HepG2 (cell line): ENCODE measurements at regions not wholly inside any gene's neighbourhood (a gene's known extent, or its start where the extent isn't known, plus 50 kb on each side); places are given as distances from the start of the nearest gene placed in this dataset.

ENCODE experiments used
- AHR ChIP-seq: IDR thresholded peaks from 2 replicates; pipeline ENCODE4 v1.6.1; 2018; ENCODE audit warnings: missing genetic modification reagents, missing compliant biosample characterization
- ARID4A ChIP-seq: sonication (generic); formaldehyde crosslinking; IDR thresholded peaks from 2 replicates; pipeline ENCODE4 v1.5.0; 2020; ENCODE audit warnings: mild to moderate bottlenecking, missing genetic modification reagents, borderline replicate concordance
- CENPT ChIP-seq: sonication (generic); formaldehyde crosslinking; IDR thresholded peaks from 2 replicates; pipeline ENCODE4 v1.8.0; 2022; ENCODE audit warnings: low read depth, mild to moderate bottlenecking, moderate library complexity, missing genetic modification reagents
- CREM ChIP-seq, 2 experiments: sonication (generic) in 1 of 2; formaldehyde crosslinking in 1 of 2; IDR thresholded peaks; 2 replicates each; pipeline versions ENCODE4 v1.4.0 to v1.6.1; 2016 to 2020; ENCODE audit warnings: antibody characterized with exemption in 1 of 2, mild to moderate bottlenecking in 1 of 2, missing genetic modification reagents in 1 of 2
- EHMT2 ChIP-seq: fragments of 200-600 bp; sonication (generic); IDR thresholded peaks from 2 replicates; pipeline ENCODE4 v1.7.0; 2017; ENCODE audit warnings: antibody characterized with exemption, low read depth, low read length, borderline replicate concordance
- ELK4 ChIP-seq: sonication (generic); formaldehyde crosslinking; IDR thresholded peaks from 2 replicates; pipeline ENCODE4 v1.9.0; 2021; ENCODE audit warnings: missing genetic modification reagents, borderline replicate concordance
- KLF12 ChIP-seq: sonication (generic); formaldehyde crosslinking; IDR thresholded peaks from 2 replicates; pipeline ENCODE4 v1.4.0; 2020; ENCODE audit warnings: missing genetic modification reagents, borderline replicate concordance
- MBD4 ChIP-seq: IDR thresholded peaks from 2 replicates; pipeline ENCODE4 v1.6.1; 2012; ENCODE audit warnings: low read length, inconsistent platforms, borderline replicate concordance
- RXRB ChIP-seq: IDR thresholded peaks from 2 replicates; pipeline ENCODE4 v1.6.1; 2016; ENCODE audit warnings: borderline replicate concordance, missing genetic modification reagents, missing compliant biosample characterization
- SALL1 ChIP-seq: sonication (generic); formaldehyde crosslinking; IDR thresholded peaks from 2 replicates; pipeline ENCODE4 v1.8.0; 2022; ENCODE audit warnings: mild to moderate bottlenecking, missing genetic modification reagents
- SMARCE1 ChIP-seq: fragments of 450-650 bp; IDR thresholded peaks from 2 replicates; pipeline ENCODE4 v1.6.1; 2017; ENCODE audit warnings: borderline replicate concordance
- ZBTB26 ChIP-seq: IDR thresholded peaks from 2 replicates; pipeline ENCODE4 v1.6.1; 2016; ENCODE audit warnings: missing compliant biosample characterization, missing genetic modification reagents, borderline replicate concordance
- ZFP41 ChIP-seq: sonication (generic); formaldehyde crosslinking; IDR thresholded peaks from 2 replicates; pipeline ENCODE4 v1.4.0; 2020; ENCODE audit warnings: mild to moderate bottlenecking, missing genetic modification reagents, borderline replicate concordance
- ZNF18 ChIP-seq: sonication (generic); formaldehyde crosslinking; IDR thresholded peaks from 2 replicates; pipeline ENCODE4 v1.8.0; 2022; ENCODE audit warnings: mild to moderate bottlenecking, missing genetic modification reagents; ENCODE audit not compliant: insufficient replicate concordance
- ZNF180 ChIP-seq: sonication (generic); formaldehyde crosslinking; IDR thresholded peaks from 2 replicates; pipeline ENCODE4 v1.4.0; 2020; ENCODE audit warnings: low read depth, missing genetic modification reagents, borderline replicate concordance
- ZNF224 ChIP-seq: sonication (generic); formaldehyde crosslinking; IDR thresholded peaks from 2 replicates; pipeline ENCODE4 v1.5.0; 2020; ENCODE audit warnings: mild to moderate bottlenecking, missing genetic modification reagents
- ZNF253 ChIP-seq: sonication (generic); formaldehyde crosslinking; IDR thresholded peaks from 2 replicates; pipeline ENCODE4 v1.8.0; 2022; ENCODE audit warnings: mild to moderate bottlenecking, missing genetic modification reagents, borderline replicate concordance
- ZNF260 ChIP-seq: sonication (generic); formaldehyde crosslinking; IDR thresholded peaks from 2 replicates; pipeline ENCODE4 v1.4.0; 2020; ENCODE audit warnings: missing genetic modification reagents, low read depth, mild to moderate bottlenecking, borderline replicate concordance

- TF ChIP-seq SALL1 (CRISPR knock-in tag) = peak; percentile 90
- no peak for TF ChIP-seq ZNF224 (CRISPR knock-in tag)
- TF ChIP-seq EHMT2 = no peak
- TF ChIP-seq MBD4 = no peak
- TF ChIP-seq CREM (IDR thresholded peaks at IDR 0.05) = peak; percentile 76
- no peak for TF ChIP-seq CREM (CRISPR knock-in tag; IDR thresholded peaks at IDR 0.05)
- peak; percentile 19 for TF ChIP-seq AHR (CRISPR knock-in tag)
- peak; percentile 95 for TF ChIP-seq RXRB (CRISPR knock-in tag)
- TF ChIP-seq ARID4A (CRISPR knock-in tag) = peak; percentile 69; the same call in 1 of the 2 replicates
- TF ChIP-seq ZBTB26 (CRISPR knock-in tag) = peak; percentile 8; the same call in 1 of the 2 replicates
- no peak for TF ChIP-seq ELK4
- no peak for TF ChIP-seq SMARCE1
- peak; percentile 55; the same call in 1 of the 2 replicates for TF ChIP-seq ZFP41 (CRISPR knock-in tag)
- TF ChIP-seq ZNF260 (CRISPR knock-in tag) = no peak
- TF ChIP-seq ZNF18 = peak; percentile 81
- no peak for TF ChIP-seq ZNF253 (CRISPR knock-in tag)
- no peak; the same call in 1 of the 2 replicates for TF ChIP-seq KLF12 (CRISPR knock-in tag)
- TF ChIP-seq ZNF180 (CRISPR knock-in tag) = no peak
- TF ChIP-seq CENPT (CRISPR knock-in tag) = no peak
Observed at GRCh38 chr9:129334105-129334935, 156.3 kb upstream of the IER5L start (continued).
